CD14-positive monocyte (primary cell): ENCODE measurements at regions not wholly inside any gene's neighbourhood (a gene's known extent, or its start where the extent isn't known, plus 50 kb on each side); places are given as distances from the start of the nearest gene placed in this dataset.

Source experiments
- DNase-seq, 3 donors: peaks; one replicate each; pipeline ENCODE4 v3.0.0-alpha.2; 2011 to 2022
- H2AFZ ChIP-seq: 2 replicates; pipeline ENCODE4 v1.6.0; 2012; ENCODE audit warnings: mild to moderate bottlenecking, low read depth, low read length, inconsistent platforms; ENCODE audit not compliant: insufficient read depth, poor library complexity, severe bottlenecking
- H3K27ac ChIP-seq, 2 donors: 1 replicate in 1 of 2; 2 replicates in 1 of 2; pipeline ENCODE4 v1.5.1; 2012 to 2013; ENCODE audit warnings: low read length in 2 of 2, control low read depth in 1 of 2, inconsistent platforms in 1 of 2, low read depth in 1 of 2, mild to moderate bottlenecking in 1 of 2
- H3K27me3 ChIP-seq, 2 donors: one replicate each; pipeline versions ENCODE4 v1.6.0 to v1.6.1; 2011 to 2013; ENCODE audit warnings: low read length in 2 of 2; ENCODE audit not compliant: control insufficient read depth in 2 of 2, insufficient read depth in 2 of 2
- H3K36me3 ChIP-seq, 2 donors: replicated peaks in 1 of 2; 1 replicate in 1 of 2; 2 replicates in 1 of 2; pipeline versions ENCODE4 v1.5.1 to v1.6.1; 2012 to 2013; ENCODE audit warnings: low read length in 2 of 2, control low read depth in 1 of 2, inconsistent platforms in 1 of 2, mild to moderate bottlenecking in 1 of 2; ENCODE audit not compliant: insufficient read depth in 2 of 2, control insufficient read depth in 1 of 2
- H3K4me1 ChIP-seq, 2 donors: 1 replicate in 1 of 2; 2 replicates in 1 of 2; pipeline versions ENCODE4 v1.5.1 to v1.6.1; 2012 to 2013; ENCODE audit warnings: low read length in 2 of 2, control low read depth in 1 of 2, inconsistent platforms in 1 of 2, mild to moderate bottlenecking in 1 of 2, moderate library complexity in 1 of 2; ENCODE audit not compliant: insufficient read depth in 2 of 2, control insufficient read depth in 1 of 2
- H3K4me2 ChIP-seq: replicated peaks from 2 replicates; pipeline ENCODE3; 2012; ENCODE audit warnings: low read length, moderate library complexity, mild to moderate bottlenecking; ENCODE audit not compliant: poor library complexity, severe bottlenecking; ENCODE audit errors: extremely low read depth
- H3K4me3 ChIP-seq, 3 experiments: fragments of 200-600 bp in 1 of 3; sonication (generic) in 1 of 3; replicated peaks in 1 of 3; 1 replicate in 2 of 3; 2 replicates in 1 of 3; pipeline ENCODE4 v1.5.1; 2011 to 2013; ENCODE audit warnings: low read length in 3 of 3, mild to moderate bottlenecking in 3 of 3, control low read depth in 2 of 3, low read depth in 2 of 3, inconsistent platforms in 1 of 3, moderate library complexity in 1 of 3
- H3K79me2 ChIP-seq: 2 replicates; pipeline ENCODE4 v1.6.0; 2012; ENCODE audit warnings: mild to moderate bottlenecking, control low read depth, inconsistent platforms, low read length, moderate library complexity; ENCODE audit not compliant: insufficient read depth
- H3K9ac ChIP-seq: 2 replicates; pipeline ENCODE4 v1.6.0; 2017; ENCODE audit warnings: low read length, mild to moderate bottlenecking; ENCODE audit not compliant: insufficient read depth, poor library complexity, severe bottlenecking
- H3K9me3 ChIP-seq, 2 donors: replicated peaks in 1 of 2; 1 replicate in 1 of 2; 2 replicates in 1 of 2; pipeline versions ENCODE4 v1.5.1 to v1.6.1; 2012 to 2013; ENCODE audit warnings: low read length in 2 of 2, control low read depth in 1 of 2; ENCODE audit not compliant: control insufficient read depth in 1 of 2, insufficient read depth in 1 of 2
- H4K20me1 ChIP-seq: 2 replicates; pipeline ENCODE4 v1.6.0; 2012; ENCODE audit warnings: mild to moderate bottlenecking, low read length, control low read depth, moderate library complexity; ENCODE audit not compliant: insufficient read depth
- H3K27ac Mint-ChIP-seq, 7 donors: one replicate each; pipeline ENCODE4 v1.8.0; 2020; ENCODE audit warnings: mild to moderate bottlenecking in 7 of 7, mixed read lengths in 7 of 7, moderate library complexity in 6 of 7, inconsistent platforms in 2 of 7
- H3K27me3 Mint-ChIP-seq, 3 donors: one replicate each; pipeline ENCODE4 v1.8.0; 2021 to 2022; ENCODE audit warnings: low read depth in 3 of 3, mild to moderate bottlenecking in 3 of 3, mixed read lengths in 3 of 3, moderate library complexity in 3 of 3, inconsistent platforms in 1 of 3
- H3K36me3 Mint-ChIP-seq, 2 donors: one replicate each; pipeline ENCODE4 v1.8.0; 2020; ENCODE audit warnings: mixed read lengths in 2 of 2, inconsistent platforms in 1 of 2, mild to moderate bottlenecking in 1 of 2
- H3K4me1 Mint-ChIP-seq: one replicate; pipeline ENCODE4 v1.8.0; 2020; ENCODE audit warnings: mild to moderate bottlenecking, mixed read lengths
- H3K4me3 Mint-ChIP-seq, 2 donors: one replicate each; pipeline ENCODE4 v1.8.0; 2020; ENCODE audit warnings: mild to moderate bottlenecking in 2 of 2, mixed read lengths in 2 of 2, moderate library complexity in 1 of 2
- H3K9me3 Mint-ChIP-seq, 7 donors: one replicate each; pipeline ENCODE4 v1.8.0; 2020 to 2022; ENCODE audit warnings: mixed read lengths in 7 of 7, mild to moderate bottlenecking in 6 of 7, moderate library complexity in 6 of 7, inconsistent platforms in 2 of 7
- WGBS: methylation state at CpG from one replicate; pipeline ENCODE4 v1.1.5; 2013; ENCODE audit warnings: missing lambda C conversion rate; ENCODE audit not compliant: insufficient coverage; 5-methylcytosine and 5-hydroxymethylcytosine counted together
- intact Hi-C, 2 donors: fragments of 100-400 bp; cut with micrococcal nuclease; formaldehyde crosslinking; loops; one replicate each; pipeline versions ENCODE4 v1.15.0 to v1.15.1; 2023
- TF ChIP-seq, protein P1 (sequence below): fragments of 200-600 bp; IDR thresholded peaks from one replicate; pipeline ENCODE4 v1.8.0; 2022; ENCODE audit warnings: antibody characterized with exemption, mild to moderate bottlenecking

DNA sequence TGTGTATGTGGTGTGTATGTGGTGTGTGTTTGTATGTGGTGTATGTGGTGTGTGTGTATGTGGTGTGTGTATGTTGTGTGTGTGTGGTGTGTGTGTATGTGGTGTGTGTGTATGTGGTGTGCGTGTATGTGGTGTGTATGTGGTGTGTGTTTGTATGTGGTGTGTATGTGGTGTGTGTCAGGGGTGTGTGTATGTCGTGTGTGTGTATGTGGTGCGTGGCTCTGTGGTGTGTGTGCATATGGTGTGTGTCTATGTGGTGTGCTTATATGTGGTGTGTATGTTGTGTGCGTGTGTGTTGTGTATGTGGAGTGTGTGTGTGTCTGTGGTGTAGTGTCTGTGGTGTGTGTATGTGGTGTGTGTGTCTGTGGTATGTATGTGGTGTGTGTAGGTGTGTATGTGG lies 62.5 kb upstream of the MEDAG start:
- Histone ChIP-seq H3K36me3 (no peaks in the 10 kb centered on the region), H3K4me3 (no peak overlapping the region), H3K27me3 (no peaks in the 10 kb centered on the region), H3K79me2 (no peaks in the 10 kb centered on the region), H3K4me1 (peaks cover 11 to 18% of the 10 kb centered on the region in 2 donors), H3K4me2 (no peak overlapping the region), H3K27ac (no peak overlapping the region), H4K20me1 (no peaks in the 10 kb centered on the region), H2AFZ (no peak overlapping the region), H3K9ac (no peak overlapping the region), H3K9me3 (no peaks in the 10 kb centered on the region)
- TF ChIP-seq, protein P1, sequence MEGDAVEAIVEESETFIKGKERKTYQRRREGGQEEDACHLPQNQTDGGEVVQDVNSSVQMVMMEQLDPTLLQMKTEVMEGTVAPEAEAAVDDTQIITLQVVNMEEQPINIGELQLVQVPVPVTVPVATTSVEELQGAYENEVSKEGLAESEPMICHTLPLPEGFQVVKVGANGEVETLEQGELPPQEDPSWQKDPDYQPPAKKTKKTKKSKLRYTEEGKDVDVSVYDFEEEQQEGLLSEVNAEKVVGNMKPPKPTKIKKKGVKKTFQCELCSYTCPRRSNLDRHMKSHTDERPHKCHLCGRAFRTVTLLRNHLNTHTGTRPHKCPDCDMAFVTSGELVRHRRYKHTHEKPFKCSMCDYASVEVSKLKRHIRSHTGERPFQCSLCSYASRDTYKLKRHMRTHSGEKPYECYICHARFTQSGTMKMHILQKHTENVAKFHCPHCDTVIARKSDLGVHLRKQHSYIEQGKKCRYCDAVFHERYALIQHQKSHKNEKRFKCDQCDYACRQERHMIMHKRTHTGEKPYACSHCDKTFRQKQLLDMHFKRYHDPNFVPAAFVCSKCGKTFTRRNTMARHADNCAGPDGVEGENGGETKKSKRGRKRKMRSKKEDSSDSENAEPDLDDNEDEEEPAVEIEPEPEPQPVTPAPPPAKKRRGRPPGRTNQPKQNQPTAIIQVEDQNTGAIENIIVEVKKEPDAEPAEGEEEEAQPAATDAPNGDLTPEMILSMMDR = no peak
- Mint-ChIP-seq H3K27ac (no peak overlapping the region), H3K4me3 (no peak overlapping the region), H3K9me3 (peaks cover 0 to 3% (median 0%) of the 10 kb centered on the region in 7 donors), H3K4me1 (peaks cover 9% of the 10 kb centered on the region), H3K27me3 (peaks cover 0 to 8% (median 2%) of the 10 kb centered on the region in 3 donors), H3K36me3 (no peaks in the 10 kb centered on the region)
- 65% methylated on average over 3 of the region's 4 CpGs for WGBS
- DNase-seq = no peak
- intact Hi-C loops = no loop called here

DNA sequence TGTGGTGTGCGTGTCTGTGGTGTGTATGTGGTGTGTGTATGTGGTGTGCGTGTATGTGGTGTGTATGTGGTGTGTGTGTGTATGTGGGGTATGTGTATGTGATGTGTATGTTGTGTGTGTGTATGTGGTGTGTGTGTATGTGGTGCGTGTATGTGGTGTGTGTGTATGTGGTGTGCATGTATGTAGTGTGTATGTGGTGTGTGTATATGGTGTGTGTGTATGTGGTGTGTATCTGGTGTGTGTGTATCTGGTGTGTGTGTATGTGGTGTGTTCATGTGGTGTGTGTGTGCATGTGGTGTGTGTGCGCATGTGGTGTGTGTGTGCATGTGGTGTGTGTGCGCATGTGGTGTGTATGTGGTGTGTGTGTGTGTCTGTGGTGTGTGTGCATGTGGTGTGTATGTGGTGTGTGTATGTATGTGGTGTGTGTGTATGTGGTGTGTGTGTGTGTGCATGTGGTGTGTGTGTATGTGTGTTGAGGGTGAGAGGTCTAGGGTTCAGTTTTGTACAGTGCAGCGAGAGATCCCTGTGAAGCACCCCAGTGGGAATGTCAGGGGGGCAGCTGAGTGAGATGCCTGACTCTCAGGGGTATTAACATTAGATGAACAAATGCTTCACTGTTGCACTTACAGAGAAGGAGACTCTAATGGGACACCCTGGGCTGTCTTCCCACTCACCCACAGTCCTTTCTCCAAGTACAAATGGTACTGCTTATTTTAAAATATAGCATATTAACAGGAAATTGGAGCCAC lies 61.3 kb upstream of the MEDAG start:
- Histone ChIP-seq H2AFZ (no peak overlapping the region), H3K27me3 (no peaks in the 10 kb centered on the region), H3K9ac (no peak overlapping the region), H3K4me1 (peaks cover 11 to 18% of the 10 kb centered on the region in 2 donors), H3K9me3 (no peaks in the 10 kb centered on the region), H3K4me3 (no peak overlapping the region), H3K27ac (peak overlapping the region in 1 of 2 donors; percentile 60), H3K4me2 (no peak overlapping the region), H3K79me2 (no peaks in the 10 kb centered on the region), H4K20me1 (no peaks in the 10 kb centered on the region), H3K36me3 (no peaks in the 10 kb centered on the region)
- Mint-ChIP-seq H3K36me3 (no peaks in the 10 kb centered on the region), H3K9me3 (peaks cover 0 to 6% (median 0%) of the 10 kb centered on the region in 7 donors), H3K4me1 (peaks cover 9% of the 10 kb centered on the region), H3K27me3 (peaks cover 0 to 8% (median 5%) of the 10 kb centered on the region in 3 donors), H3K4me3 (no peak overlapping the region), H3K27ac (no peak overlapping the region)
- DNase-seq = no peak
- TF ChIP-seq, protein P1 = no peak
- WGBS = 99% methylated on average over 6 of the region's 6 CpGs
- intact Hi-C loops = no loop called here
